ENCODE measurements at regions not wholly inside any gene's neighbourhood (a gene's known extent, or its start where the extent isn't known, plus 50 kb on each side); places are given as distances from the start of the nearest gene placed in this dataset.

GRCh38 chr5:167792514-167792913, 498.9 kb upstream of the WWC1 start:
- no peak overlapping the region for H3K4me3 ChIP-seq (ENCODE audit: low read depth, low read length)
- TF ChIP-seq CTCF (IDR thresholded peaks at IDR 0.05; ENCODE audit: low read depth, low read length, missing control alignments) = no peak
- in situ Hi-C loops (cut with HindIII; ENCODE audit: low sequenced_read_pairs) = no loop called here
- DNase-seq (ENCODE audit: low read depth) = peak; percentile 89

- in situ Hi-C loops (cut with HindIII; ENCODE audit: low sequenced_read_pairs) = no loop called here
- no peak for TF ChIP-seq CTCF (IDR thresholded peaks at IDR 0.05; ENCODE audit: low read depth, low read length, missing control alignments)
- no peak for DNase-seq (ENCODE audit: low read depth)
- no peak overlapping the region for H3K4me3 ChIP-seq (ENCODE audit: low read depth, low read length)
These were observed 497.7 kb upstream of the WWC1 start for GRCh38 chr5:167793700-167794099.

- TF ChIP-seq CTCF (IDR thresholded peaks at IDR 0.05; ENCODE audit: low read depth, low read length, missing control alignments) = no peak
- no peak for DNase-seq (ENCODE audit: low read depth)
- in situ Hi-C loops (cut with HindIII; ENCODE audit: low sequenced_read_pairs) = no loop called here
- no peak overlapping the region for H3K4me3 ChIP-seq (ENCODE audit: low read depth, low read length)
These were observed 497.3 kb upstream of the WWC1 start for GRCh38 chr5:167794121-167794520.

- no peak overlapping the region for H3K4me3 ChIP-seq (ENCODE audit: low read depth, low read length)
- DNase-seq (ENCODE audit: low read depth) = no peak
- no peak for TF ChIP-seq CTCF (IDR thresholded peaks at IDR 0.05; ENCODE audit: low read depth, low read length, missing control alignments)
- in situ Hi-C loops (cut with HindIII; ENCODE audit: low sequenced_read_pairs) = no loop called here
These were observed 494.8 kb upstream of the WWC1 start for GRCh38 chr5:167796672-167797071.

GRCh38 chr5:167797933-167798332, 493.5 kb upstream of the WWC1 start:
- no peak overlapping the region for H3K4me3 ChIP-seq (ENCODE audit: low read depth, low read length)
- DNase-seq (ENCODE audit: low read depth) = no peak
- in situ Hi-C loops (cut with HindIII; ENCODE audit: low sequenced_read_pairs) = no loop called here
- TF ChIP-seq CTCF (IDR thresholded peaks at IDR 0.05; ENCODE audit: low read depth, low read length, missing control alignments) = no peak

GRCh38 chr5:167798448-167798847, 493.0 kb upstream of the WWC1 start:
- in situ Hi-C loops (cut with HindIII; ENCODE audit: low sequenced_read_pairs) = no loop called here
- H3K4me3 ChIP-seq (ENCODE audit: low read depth, low read length) = no peak overlapping the region
- no peak for DNase-seq (ENCODE audit: low read depth)
- TF ChIP-seq CTCF (IDR thresholded peaks at IDR 0.05; ENCODE audit: low read depth, low read length, missing control alignments) = no peak

GRCh38 chr5:167800427-167800826, 491.0 kb upstream of the WWC1 start:
- in situ Hi-C loops (cut with HindIII; ENCODE audit: low sequenced_read_pairs) = no loop called here
- H3K4me3 ChIP-seq (ENCODE audit: low read depth, low read length) = no peak overlapping the region

More at GRCh38 chr5:167800427-167800826, 491.0 kb upstream of the WWC1 start:
- DNase-seq (ENCODE audit: low read depth) = no peak
- no peak for TF ChIP-seq CTCF (IDR thresholded peaks at IDR 0.05; ENCODE audit: low read depth, low read length, missing control alignments)

All from astrocyte of the cerebellum (primary cell).